Kidney (tissue), 13 donors: ENCODE measurements at regions not wholly inside any gene's neighbourhood (a gene's known extent, or its start where the extent isn't known, plus 50 kb on each side); places are given as distances from the start of the nearest gene placed in this dataset.

Experiments used
- DNase-seq, 5 donors: peaks; one replicate each; pipeline ENCODE4 v3.0.0-alpha.2; 2013 to 2020
- FAIRE-seq: peaks from 2 replicates; lab custom pipeline; 2012; peaks lifted over from hg19 to GRCh38; lab: Jason Lieb, UNC
- H3K27ac ChIP-seq, 2 donors: one replicate each; pipeline ENCODE4 v1.7.0; 2013; ENCODE audit warnings: low read depth in 2 of 2, low read length in 2 of 2, inconsistent platforms in 1 of 2
- H3K27me3 ChIP-seq: one replicate; pipeline ENCODE4 v1.7.1; 2013; ENCODE audit warnings: low read length, inconsistent platforms; ENCODE audit not compliant: control insufficient read depth, insufficient read depth
- H3K36me3 ChIP-seq, 3 donors: one replicate each; pipeline versions ENCODE4 v1.7.0 to v1.7.1; 2013; ENCODE audit warnings: low read length in 3 of 3, control low read depth in 1 of 3, inconsistent platforms in 1 of 3; ENCODE audit not compliant: insufficient read depth in 3 of 3, control insufficient read depth in 2 of 3
- H3K4me1 ChIP-seq, 3 donors: one replicate each; pipeline versions ENCODE4 v1.7.0 to v1.7.1; 2013; ENCODE audit warnings: low read length in 3 of 3, inconsistent platforms in 1 of 3, low read depth in 1 of 3; ENCODE audit not compliant: control insufficient read depth in 2 of 3, insufficient read depth in 2 of 3
- H3K4me3 ChIP-seq, 3 donors: one replicate each; pipeline versions ENCODE4 v1.7.0 to v1.8.1; 2013; ENCODE audit warnings: low read length in 3 of 3, control low read depth in 1 of 3, inconsistent platforms in 1 of 3
- H3K9ac ChIP-seq, 3 donors: one replicate each; pipeline versions ENCODE4 v1.7.0 to v1.7.1; 2013; ENCODE audit warnings: low read length in 3 of 3, control low read depth in 1 of 3, inconsistent platforms in 1 of 3
- H3K9me3 ChIP-seq, 3 donors: one replicate each; pipeline versions ENCODE4 v1.7.0 to v1.7.1; 2013; ENCODE audit warnings: low read length in 3 of 3, control low read depth in 1 of 3, inconsistent platforms in 1 of 3; ENCODE audit not compliant: control insufficient read depth in 2 of 3, insufficient read depth in 1 of 3
- CTCF ChIP-seq: IDR thresholded peaks from 3 replicates; pipeline ENCODE4 v1.5.1; 2012; ENCODE audit warnings: mild to moderate bottlenecking, moderate library complexity, borderline replicate concordance; ENCODE audit not compliant: insufficient read depth; ENCODE audit errors: extremely low read depth
- intact Hi-C: fragments of 100-400 bp; cut with DNase I; formaldehyde crosslinking; loops from one replicate; pipeline ENCODE4 v1.11.1; 2022
- donor health status: control.
- donor health status: control.
- donor health status: control.
- donor health status: control.
- donor health status: control.
- donor health status: DM: yes; HTN: yes; CAD: no.
- donor health status: Normal renal cell carcinoma (clear cell type).

- intact Hi-C loops = no loop called here
- H3K9ac ChIP-seq = no peak overlapping the region
- no peak for DNase-seq
- H3K4me3 ChIP-seq = no peak overlapping the region
- H3K27me3 ChIP-seq = no peaks in the 10 kb centered on the region
- no peak overlapping the region for H3K27ac ChIP-seq
- peaks cover 0 to 25% (median 17%) of the 10 kb centered on the region in 3 donors for H3K4me1 ChIP-seq
- TF ChIP-seq CTCF = no peak
- no peak for FAIRE-seq
- H3K36me3 ChIP-seq = no peaks in the 10 kb centered on the region
- no peaks in the 10 kb centered on the region for H3K9me3 ChIP-seq
These were observed 151.6 kb downstream of the C5orf15 start for GRCh38 chr5:133816791-133817190.

- no peak for FAIRE-seq
- H3K9ac ChIP-seq = no peak overlapping the region
These were observed 154.3 kb downstream of the C5orf15 start for GRCh38 chr5:133814152-133814551.

GRCh38 chr5:133811168-133811567 lies 157.3 kb downstream of the C5orf15 start:
- TF ChIP-seq CTCF = no peak
- H3K27me3 ChIP-seq = no peaks in the 10 kb centered on the region
- no peak overlapping the region for H3K27ac ChIP-seq
- H3K4me3 ChIP-seq = no peak overlapping the region
- H3K4me1 ChIP-seq = no peaks in the 10 kb centered on the region
- no peaks in the 10 kb centered on the region for H3K9me3 ChIP-seq
- intact Hi-C loops = no loop called here
- no peak overlapping the region for H3K9ac ChIP-seq
- DNase-seq = no peak
- no peak for FAIRE-seq
- no peaks in the 10 kb centered on the region for H3K36me3 ChIP-seq

More at GRCh38 chr5:133814152-133814551, 154.3 kb downstream of the C5orf15 start:
- no peaks in the 10 kb centered on the region for H3K36me3 ChIP-seq
- no peaks in the 10 kb centered on the region for H3K27me3 ChIP-seq
- no peak overlapping the region for H3K4me3 ChIP-seq
- no peak for TF ChIP-seq CTCF
- H3K9me3 ChIP-seq = no peaks in the 10 kb centered on the region
- no peak for DNase-seq
- intact Hi-C loops = no loop called here
- H3K4me1 ChIP-seq = peaks cover 0 to 4% (median 3%) of the 10 kb centered on the region in 3 donors
- H3K27ac ChIP-seq = no peak overlapping the region

GRCh38 chr5:133809801-133810200 lies 158.6 kb downstream of the C5orf15 start:
- DNase-seq = no peak
- Histone ChIP-seq H3K4me3 (no peak overlapping the region), H3K9ac (no peak overlapping the region), H3K36me3 (no peaks in the 10 kb centered on the region), H3K27ac (no peak overlapping the region), H3K4me1 (no peaks in the 10 kb centered on the region), H3K27me3 (no peaks in the 10 kb centered on the region), H3K9me3 (no peaks in the 10 kb centered on the region)
- intact Hi-C loops = no loop called here
- no peak for TF ChIP-seq CTCF
- no peak for FAIRE-seq
